ENCODE measurements at regions not wholly inside any gene's neighbourhood (a gene's known extent, or its start where the extent isn't known, plus 50 kb on each side); places are given as distances from the start of the nearest gene placed in this dataset.

GRCh38 chr9:107824556-107824955, 335.0 kb upstream of the KLF4 start:
- Histone ChIP-seq H3K9me3 (replicated peaks; ENCODE audit: control insufficient read depth, insufficient read depth, low read length) (no peaks in the 10 kb centered on the region), H3K4me2 (ENCODE audit: insufficient read depth, low read length) (no peak overlapping the region), H3K27me3 (ENCODE audit: control insufficient read depth in 2 of 2, insufficient read depth in 2 of 2, low read length in 2 of 2) (no peaks in the 10 kb centered on the region), H3K79me2 (ENCODE audit: control insufficient read depth, insufficient read depth, low read length) (no peaks in the 10 kb centered on the region), H2AFZ (ENCODE audit: low read depth, low read length) (no peak overlapping the region), H3K9ac (replicated peaks; ENCODE audit: extremely low read depth, insufficient read depth, low read length) (no peak overlapping the region), H3K9me1 (replicated peaks; ENCODE audit: control insufficient read depth, extremely low read depth, insufficient read depth, low read length) (no peaks in the 10 kb centered on the region), H4K20me1 (replicated peaks; ENCODE audit: control insufficient read depth, extremely low read depth, insufficient read depth, low read length) (no peaks in the 10 kb centered on the region), H3K36me3 (ENCODE audit: control insufficient read depth in 2 of 2, extremely low read depth in 1 of 2, insufficient read depth in 2 of 2, low read length in 2 of 2) (no peaks in the 10 kb centered on the region), H3K4me3 (replicated peaks in 1 of 3; ENCODE audit: insufficient read depth in 1 of 3, low read depth in 1 of 3, low read length in 3 of 3) (no peak overlapping the region), H3K27ac (ENCODE audit: insufficient read depth, low read depth, low read length) (no peak overlapping the region), H3K4me1 (ENCODE audit: control insufficient read depth, extremely low read depth, insufficient read depth, low read length) (no peaks in the 10 kb centered on the region)
- no peak for DNase-seq (ENCODE audit: low read depth, low spot score)
- ChIA-PET POLR2A (no interaction called here), CTCF (no interaction called here)
- intact Hi-C loops (cut with micrococcal nuclease) (no loop called here), dilution Hi-C loops (cut with MboI; ENCODE audit: extremely low pct_ligation_motif_present, low sequenced_read_pairs) (no loop called here)
- BruUV-seq (replicated peaks), result no TSS peak
- FAIRE-seq, result no peak
- TF ChIP-seq MYC (IDR thresholded peaks at IDR 0.05; ENCODE audit: low read depth, low read length) (no peak), MAX (IDR thresholded peaks at IDR 0.05; ENCODE audit: insufficient read depth, insufficient read length) (no peak), EZH2 (IDR thresholded peaks at IDR 0.05; ENCODE audit: borderline replicate concordance, low read depth, low read length, severe bottlenecking) (no peak), POLR2A (IDR thresholded peaks at IDR 0.05; ENCODE audit: low read depth, low read length) (no peak), JUN (IDR thresholded peaks at IDR 0.05; ENCODE audit: borderline replicate concordance, insufficient read depth, insufficient read length, low read depth) (no peak), FOS (IDR thresholded peaks at IDR 0.05; ENCODE audit: borderline replicate concordance, insufficient read depth, low read length) (no peak), CTCF (IDR thresholded peaks at IDR 0.05; ENCODE audit: extremely low read depth in 1 of 2, insufficient read depth in 1 of 2, low read depth in 1 of 2, low read length in 2 of 2) (no peak)

All from endothelial cell of umbilical vein (primary cell).